Activated CD4-positive, alpha-beta T cell treated with anti-CD3 and anti-CD28 coated beads, Interleukin-2, amount 10 ng/mL, durations not matched to agents 24 days and 14 days (primary cell): ENCODE measurements at regions not wholly inside any gene's neighbourhood (a gene's known extent, or its start where the extent isn't known, plus 50 kb on each side); places are given as distances from the start of the nearest gene placed in this dataset.
"Not testable (repeated sequence)": the region's sequence is repeated elsewhere in the genome, so short reads cannot be mapped to it uniquely, and the experiment has no call there.

Experiments
- DNase-seq: peaks from one replicate; pipeline ENCODE4 v3.0.0; 2022
- H3K27ac Mint-ChIP-seq: one replicate; pipeline ENCODE4 v1.8.0; 2022; ENCODE audit warnings: mild to moderate bottlenecking, mixed read lengths
- H3K27me3 Mint-ChIP-seq: one replicate; pipeline ENCODE4 v1.8.0; 2022; ENCODE audit warnings: mixed read lengths
- H3K36me3 Mint-ChIP-seq: one replicate; pipeline ENCODE4 v1.8.0; 2022; ENCODE audit warnings: low read depth, mild to moderate bottlenecking, mixed read lengths
- H3K4me1 Mint-ChIP-seq: one replicate; pipeline ENCODE4 v1.8.0; 2021; ENCODE audit warnings: mixed read lengths
- H3K4me3 Mint-ChIP-seq: one replicate; pipeline ENCODE4 v1.8.0; 2022; ENCODE audit warnings: mild to moderate bottlenecking, moderate library complexity, mixed read lengths
- H3K9me3 Mint-ChIP-seq: one replicate; pipeline ENCODE4 v1.8.0; 2021; ENCODE audit warnings: mixed read lengths
- intact Hi-C: fragments of 100-400 bp; cut with micrococcal nuclease; formaldehyde crosslinking; loops from one replicate; pipeline ENCODE4 v1.15.1; 2023

DNA sequence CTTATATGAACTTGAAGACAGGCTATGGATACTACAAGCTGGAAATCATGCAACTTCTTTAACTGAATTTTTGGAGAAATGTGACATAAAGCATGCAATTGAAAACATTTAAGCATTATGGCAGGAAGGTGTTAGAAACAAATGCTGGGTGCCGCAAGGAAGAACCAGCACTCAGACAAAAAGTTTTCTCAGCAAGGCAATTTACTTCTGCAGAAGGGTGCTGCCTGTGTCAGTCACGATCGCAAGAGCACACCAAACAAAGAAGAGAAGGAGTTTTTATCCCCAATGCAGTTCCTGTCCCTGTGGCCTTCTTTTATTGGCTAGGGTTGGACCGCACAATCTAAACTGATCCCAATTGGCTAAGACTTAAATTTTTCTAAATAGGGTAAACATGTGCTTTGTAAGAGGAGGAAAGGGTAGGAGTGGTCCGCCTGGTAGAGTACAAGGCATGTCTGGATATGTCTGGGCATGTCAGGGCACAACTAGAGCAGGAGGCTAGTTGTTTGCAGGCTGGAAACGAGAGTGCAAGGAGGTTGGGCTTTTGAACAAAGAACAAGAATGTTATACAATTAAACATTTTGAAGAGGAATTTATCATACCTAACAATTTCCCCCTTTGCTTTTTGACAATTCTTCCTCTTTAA lies 109.6 kb upstream of the FAM3C start:
- H3K27me3 Mint-ChIP-seq: peaks cover 2% of the 10 kb centered on the region
- peaks cover 9% of the 10 kb centered on the region for H3K4me1 Mint-ChIP-seq
- H3K4me3 Mint-ChIP-seq: no peak overlapping the region
- intact Hi-C loops: no loop called here
- peaks cover 56% of the 10 kb centered on the region for H3K9me3 Mint-ChIP-seq
- no peak overlapping the region for H3K27ac Mint-ChIP-seq
- H3K36me3 Mint-ChIP-seq: peaks cover 41% of the 10 kb centered on the region
- DNase-seq: no peak

DNA sequence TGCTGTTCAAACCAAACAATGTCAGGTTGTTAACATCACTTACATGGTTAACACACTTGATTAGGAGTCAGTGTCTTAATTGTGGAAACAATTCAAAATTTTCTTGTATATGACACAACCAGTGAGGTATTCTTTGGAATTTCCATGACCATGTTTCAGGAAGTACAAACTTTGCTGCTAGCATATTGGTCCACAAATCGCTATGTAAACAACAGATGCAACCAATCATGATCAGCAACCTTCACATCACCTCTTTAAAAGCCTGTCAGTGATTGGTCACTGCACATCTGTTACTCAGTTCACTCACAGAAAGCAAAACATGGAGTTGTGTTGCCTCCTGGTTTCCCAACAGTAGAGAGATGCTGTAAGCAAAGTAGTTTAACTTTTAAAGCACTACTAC lies 108.9 kb upstream of the FAM3C start:
- H3K36me3 Mint-ChIP-seq: peaks cover 37% of the 10 kb centered on the region
- peaks cover 51% of the 10 kb centered on the region for H3K9me3 Mint-ChIP-seq

DNA sequence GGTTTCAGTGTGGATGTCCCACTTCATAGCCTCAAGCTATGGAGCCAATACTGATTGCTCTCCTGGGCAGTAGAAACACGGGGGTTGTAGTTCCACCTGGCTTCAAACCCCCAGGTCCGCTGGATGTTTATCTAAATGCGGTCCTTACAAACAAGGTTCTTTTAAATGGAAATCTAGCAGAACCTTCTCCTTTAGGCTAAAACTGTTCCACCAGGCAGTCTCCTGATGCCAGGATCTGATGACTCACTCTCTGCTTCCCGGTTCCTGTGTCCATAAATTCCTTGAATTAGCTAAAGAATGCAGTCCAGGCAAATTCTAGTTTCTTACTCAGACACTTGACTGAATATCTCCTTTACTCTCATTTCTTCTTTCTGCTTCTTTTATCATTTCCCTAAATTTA lies 108.4 kb upstream of the FAM3C start:
- H3K27me3 Mint-ChIP-seq: peaks cover 2% of the 10 kb centered on the region
- intact Hi-C loops: no loop called here
- peaks cover 48% of the 10 kb centered on the region for H3K9me3 Mint-ChIP-seq
- H3K36me3 Mint-ChIP-seq: peaks cover 36% of the 10 kb centered on the region
- no peak for DNase-seq
- H3K4me1 Mint-ChIP-seq: peaks cover 17% of the 10 kb centered on the region
- H3K27ac Mint-ChIP-seq: peak overlapping the region; percentile 85
- H3K4me3 Mint-ChIP-seq: no peak overlapping the region

More for the DNA sequence above, 108.9 kb upstream of the FAM3C start:
- intact Hi-C loops: no loop called here
- peaks cover 12% of the 10 kb centered on the region for H3K4me1 Mint-ChIP-seq
- no peak overlapping the region for H3K4me3 Mint-ChIP-seq
- H3K27me3 Mint-ChIP-seq: peaks cover 2% of the 10 kb centered on the region
- H3K27ac Mint-ChIP-seq: peak overlapping the region; percentile 85
- DNase-seq: no peak

DNA sequence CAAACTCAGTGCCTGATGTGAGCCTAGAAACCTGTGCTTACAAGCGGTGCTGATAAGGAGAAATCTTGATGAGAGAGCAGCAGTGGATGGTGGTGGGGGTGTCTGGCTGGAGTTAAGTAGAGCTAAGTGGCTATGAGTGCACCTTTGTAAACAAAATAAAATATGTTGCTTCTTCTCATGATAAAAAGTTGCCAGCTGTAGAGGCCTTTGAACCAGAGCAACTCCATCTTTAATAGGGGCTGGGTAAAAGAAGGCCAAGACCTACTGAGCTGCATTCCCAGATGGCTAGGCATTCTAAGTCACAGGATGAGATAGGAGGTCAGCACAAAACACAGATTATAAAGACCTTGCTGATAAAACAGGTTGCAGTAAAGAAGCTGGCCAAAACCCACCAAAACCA lies 107.6 kb upstream of the FAM3C start:
- H3K9me3 Mint-ChIP-seq: peaks cover 43% of the 10 kb centered on the region

DNA sequence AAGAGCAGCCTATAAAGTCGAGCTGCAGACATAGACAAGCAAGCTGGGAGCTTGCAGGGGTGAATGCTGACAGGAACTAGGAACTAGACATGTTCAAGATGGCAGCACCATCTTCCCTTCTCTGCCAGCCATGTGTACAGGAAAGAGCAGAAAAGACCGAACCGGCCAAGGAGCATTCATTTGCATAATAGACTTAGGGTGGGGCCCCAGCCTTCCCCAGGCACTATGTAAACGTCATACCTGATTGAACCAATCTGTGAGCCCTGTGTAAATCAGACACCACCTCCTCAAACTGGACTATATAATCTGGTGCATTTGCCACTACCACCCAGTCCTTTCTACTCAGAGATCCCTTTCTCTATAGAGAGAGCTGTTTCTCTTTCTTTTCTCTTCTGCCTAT lies 106.9 kb upstream of the FAM3C start:
- H3K36me3 Mint-ChIP-seq: peaks cover 30% of the 10 kb centered on the region
- peaks cover 37% of the 10 kb centered on the region for H3K9me3 Mint-ChIP-seq
- peaks cover 19% of the 10 kb centered on the region for H3K4me1 Mint-ChIP-seq
- intact Hi-C loops: no loop called here
- H3K4me3 Mint-ChIP-seq: no peak overlapping the region
- no peak for DNase-seq
- no peak overlapping the region for H3K27ac Mint-ChIP-seq
- H3K27me3 Mint-ChIP-seq: no peaks in the 10 kb centered on the region

More for the DNA sequence above, 107.6 kb upstream of the FAM3C start:
- Mint-ChIP-seq H3K36me3 (peaks cover 31% of the 10 kb centered on the region), H3K4me3 (no peak overlapping the region), H3K4me1 (peaks cover 19% of the 10 kb centered on the region), H3K27me3 (peaks cover under 1% of the 10 kb centered on the region), H3K27ac (peak overlapping the region; percentile 0)
- intact Hi-C loops: no loop called here
- no peak for DNase-seq

DNA sequence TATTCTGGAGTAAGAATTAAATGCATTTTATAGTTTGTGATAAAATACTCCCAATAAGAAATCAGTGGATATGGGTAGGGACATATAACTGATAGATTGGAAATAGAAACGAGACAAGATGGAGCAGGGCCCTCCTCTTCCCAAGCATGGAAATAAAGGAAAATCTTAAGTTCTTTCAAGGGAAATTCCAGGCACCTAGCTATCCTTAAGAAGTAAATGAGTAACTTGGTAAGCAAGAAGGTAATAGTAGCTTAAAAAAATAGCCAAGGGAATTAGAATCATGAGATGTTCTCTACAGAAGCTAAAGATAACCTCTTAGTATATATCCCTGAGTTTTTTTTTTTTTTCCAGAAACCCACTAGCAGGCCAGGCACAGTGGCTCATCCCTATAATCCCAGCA lies 105.5 kb upstream of the FAM3C start:
- H3K36me3 Mint-ChIP-seq: peaks cover 27% of the 10 kb centered on the region
- intact Hi-C loops: loop anchor here (2.0 kb wide), 1 partner anchor 13 kb away; no protein-coding TSS in a partner anchor
- H3K4me3 Mint-ChIP-seq: no peak overlapping the region
- H3K27ac Mint-ChIP-seq: peak overlapping the region; percentile 94
- H3K4me1 Mint-ChIP-seq: peaks cover 19% of the 10 kb centered on the region
- no peak for DNase-seq
- H3K9me3 Mint-ChIP-seq: peaks cover 37% of the 10 kb centered on the region
- no peaks in the 10 kb centered on the region for H3K27me3 Mint-ChIP-seq

DNA sequence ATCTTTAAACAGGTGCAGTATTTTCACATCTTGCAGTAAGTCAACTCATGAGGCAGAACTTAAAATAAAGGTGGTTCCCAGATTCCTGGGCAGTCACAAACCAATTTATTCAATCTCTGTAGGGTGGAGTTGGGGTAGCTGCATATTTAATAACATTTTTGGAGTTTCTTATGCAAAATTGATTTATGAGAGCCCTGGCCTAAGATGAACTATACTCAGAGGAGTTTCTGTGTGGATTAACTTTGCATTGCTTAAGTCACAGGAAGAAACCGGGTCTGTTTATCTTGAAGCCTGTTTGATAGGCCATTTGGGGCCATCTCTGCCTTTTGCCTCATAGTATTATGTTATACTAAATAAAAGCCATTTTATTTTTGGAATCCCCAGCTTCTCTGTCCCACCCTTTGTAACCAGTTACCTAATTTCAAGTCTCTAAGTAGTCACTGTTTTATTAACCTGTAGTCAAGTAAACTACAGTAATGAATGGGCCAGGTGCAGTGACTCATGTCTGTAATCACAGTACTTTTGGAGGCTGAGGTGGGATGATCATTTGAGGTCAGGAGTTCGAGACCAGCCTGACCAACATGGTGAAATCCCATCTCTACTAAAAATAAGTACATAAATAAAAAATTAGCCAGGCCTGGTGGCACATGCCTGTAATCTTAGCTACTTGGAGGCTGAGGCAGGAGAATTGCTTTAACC lies 104.4 kb upstream of the FAM3C start:
- peak overlapping the region; percentile 94 for H3K27ac Mint-ChIP-seq
- peaks cover 20% of the 10 kb centered on the region for H3K36me3 Mint-ChIP-seq
- no peaks in the 10 kb centered on the region for H3K27me3 Mint-ChIP-seq
- peaks cover 32% of the 10 kb centered on the region for H3K9me3 Mint-ChIP-seq
- H3K4me3 Mint-ChIP-seq: no peak overlapping the region
- DNase-seq: no peak
- peaks cover 26% of the 10 kb centered on the region for H3K4me1 Mint-ChIP-seq
- intact Hi-C loops: loop anchor here (1.0 to 2.0 kb wide), 2 partner anchors 14 to 222 kb away; no protein-coding TSS in a partner anchor

DNA sequence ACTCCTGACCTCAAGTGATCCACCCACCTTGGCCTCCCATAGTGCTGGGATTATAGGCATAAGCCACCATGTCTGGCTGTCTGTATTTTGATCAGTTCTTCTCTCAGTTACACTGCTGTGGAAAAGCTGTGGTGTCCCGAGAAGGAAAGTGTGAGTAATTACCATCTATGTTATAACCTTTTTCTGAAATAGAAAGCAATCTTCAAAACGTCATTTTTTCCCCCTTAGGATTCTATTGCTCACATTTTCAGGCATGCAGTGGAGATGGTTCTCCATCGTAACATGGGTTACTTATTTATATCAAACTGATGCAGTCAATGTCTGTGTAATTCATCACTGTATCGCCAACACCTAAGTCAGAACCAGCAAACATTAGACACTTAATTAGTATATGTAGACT lies 103.5 kb upstream of the FAM3C start:
- Mint-ChIP-seq H3K27me3 (no peaks in the 10 kb centered on the region), H3K9me3 (peaks cover 29% of the 10 kb centered on the region), H3K4me1 (peaks cover 29% of the 10 kb centered on the region), H3K27ac (peak overlapping the region; percentile 94), H3K4me3 (peak overlapping the region; percentile 48), H3K36me3 (peaks cover 14% of the 10 kb centered on the region)
- DNase-seq: peak; percentile 73
- intact Hi-C loops: loop anchor here (1.0 to 2.0 kb wide), 8 partner anchors 15 to 221 kb away; partner anchors contain the start of gene FAM3C

DNA sequence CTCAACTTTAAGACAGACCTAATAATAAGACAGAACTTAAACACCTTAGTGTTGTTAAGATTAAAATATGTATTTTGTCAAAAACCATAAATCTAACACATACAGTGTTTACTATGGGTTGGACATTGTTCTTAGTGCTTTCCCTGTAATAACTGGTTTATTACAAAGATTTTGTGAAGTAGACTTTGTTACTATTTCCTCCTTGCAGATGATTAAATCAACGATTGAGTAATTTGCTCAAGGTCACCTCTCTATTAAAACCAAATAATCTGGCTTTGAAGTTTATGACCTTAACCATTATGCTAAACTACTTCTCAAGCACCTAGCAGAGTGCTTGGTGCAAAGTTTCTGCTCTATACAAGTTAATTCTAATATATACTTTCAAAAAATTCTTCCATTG lies 102.7 kb upstream of the FAM3C start:
- peak overlapping the region; percentile 29 for H3K27ac Mint-ChIP-seq
- H3K36me3 Mint-ChIP-seq: peaks cover 10% of the 10 kb centered on the region
- peaks cover 29% of the 10 kb centered on the region for H3K4me1 Mint-ChIP-seq
- H3K4me3 Mint-ChIP-seq: no peak overlapping the region
- H3K27me3 Mint-ChIP-seq: no peaks in the 10 kb centered on the region
- H3K9me3 Mint-ChIP-seq: peaks cover 26% of the 10 kb centered on the region
- intact Hi-C loops: loop anchor here (1.0 to 2.0 kb wide), 6 partner anchors 31 to 130 kb away; partner anchors contain the start of gene FAM3C
- DNase-seq: no peak

DNA sequence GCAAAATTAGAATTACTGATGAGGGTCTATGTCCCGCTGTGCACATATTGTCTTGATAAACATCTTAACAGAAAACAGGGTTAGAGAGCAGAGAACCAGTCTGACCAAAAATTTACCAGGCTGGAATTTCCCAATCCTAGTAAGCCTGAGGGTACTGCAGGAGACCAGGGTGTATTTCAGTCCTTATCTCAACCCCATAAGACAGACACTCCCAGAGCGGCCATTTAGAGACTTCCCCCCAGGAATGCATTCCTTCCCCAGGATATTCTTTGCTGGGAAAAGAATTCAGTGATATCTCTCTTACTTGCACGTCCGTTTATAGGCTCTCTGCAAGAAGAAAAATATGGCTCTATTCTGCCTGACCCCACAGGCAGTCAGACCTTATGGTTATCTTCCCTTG lies 101.4 kb upstream of the FAM3C start:
- peaks cover 17% of the 10 kb centered on the region for H3K9me3 Mint-ChIP-seq
- DNase-seq, H3K27me3 Mint-ChIP-seq, H3K27ac Mint-ChIP-seq, H3K36me3 Mint-ChIP-seq, H3K4me3 Mint-ChIP-seq, intact Hi-C loops: not testable (repeated sequence)
- H3K4me1 Mint-ChIP-seq: peaks cover 28% of the 10 kb centered on the region

DNA sequence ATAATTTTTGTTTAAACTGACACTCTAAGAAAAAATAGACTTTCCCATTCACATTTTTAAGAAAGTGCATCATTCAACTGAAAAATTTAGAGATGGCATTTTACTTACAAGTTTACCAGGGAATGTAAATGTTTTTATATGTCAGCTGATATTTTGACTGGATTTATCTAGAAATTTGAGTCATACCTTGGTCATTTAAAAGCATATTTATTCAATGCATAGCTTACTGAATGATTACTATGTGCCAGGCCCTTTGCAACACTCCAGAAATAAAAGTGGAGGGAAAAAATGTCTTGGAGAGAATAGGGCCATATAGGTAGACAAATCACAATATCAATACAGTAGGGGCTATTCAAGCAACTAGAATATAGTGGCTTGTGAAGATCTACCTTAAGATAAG lies 98.4 kb upstream of the FAM3C start:
- H3K36me3 Mint-ChIP-seq: peaks cover 1% of the 10 kb centered on the region
- H3K4me3 Mint-ChIP-seq: no peak overlapping the region
- peaks cover 11% of the 10 kb centered on the region for H3K9me3 Mint-ChIP-seq
- H3K27me3 Mint-ChIP-seq: no peaks in the 10 kb centered on the region
- intact Hi-C loops: no loop called here
- no peak overlapping the region for H3K27ac Mint-ChIP-seq
- H3K4me1 Mint-ChIP-seq: peaks cover 14% of the 10 kb centered on the region
- DNase-seq: no peak

DNA sequence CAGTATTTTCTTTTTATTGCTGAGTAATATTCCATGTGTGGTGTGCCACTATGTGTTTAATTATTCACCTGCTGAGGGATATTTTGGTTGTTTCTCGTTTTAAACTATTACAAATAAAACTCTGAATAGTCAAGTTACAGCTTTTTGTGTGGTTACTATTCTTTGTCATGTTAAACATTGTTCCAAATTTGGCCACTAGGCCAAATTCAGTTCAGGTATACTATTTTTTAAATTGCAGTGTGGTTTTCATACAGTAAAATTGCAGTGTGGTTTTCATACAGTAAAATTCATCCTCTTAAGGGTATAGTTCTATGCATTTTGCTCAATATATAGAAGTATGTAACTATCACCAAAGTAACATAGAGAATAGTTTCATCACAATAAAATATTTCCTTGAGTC lies 97.4 kb upstream of the FAM3C start:
- no peak overlapping the region for H3K4me3 Mint-ChIP-seq
- H3K27ac Mint-ChIP-seq: no peak overlapping the region
- H3K36me3 Mint-ChIP-seq: peaks cover 1% of the 10 kb centered on the region
- peaks cover 12% of the 10 kb centered on the region for H3K4me1 Mint-ChIP-seq
- DNase-seq: no peak
- intact Hi-C loops: no loop called here
- H3K9me3 Mint-ChIP-seq: peaks cover 11% of the 10 kb centered on the region
- H3K27me3 Mint-ChIP-seq: no peaks in the 10 kb centered on the region

DNA sequence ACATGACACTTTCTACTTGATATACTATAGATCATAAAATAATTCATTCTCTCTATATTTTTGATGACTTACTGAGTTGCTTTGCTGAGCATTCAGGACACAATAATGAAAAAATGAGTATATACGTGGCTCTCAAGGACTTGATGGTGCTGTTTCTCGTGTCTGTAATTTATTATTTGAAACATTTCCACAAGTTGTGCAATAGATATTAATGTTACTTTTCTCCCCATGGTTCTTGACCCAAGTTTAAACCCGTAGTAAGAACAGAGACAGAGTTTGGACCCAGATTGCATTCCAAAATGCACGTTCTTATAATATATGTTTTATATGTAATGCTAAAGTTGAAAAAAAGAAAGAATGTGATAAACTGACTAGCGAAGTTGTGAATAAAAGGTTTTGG lies 94.2 kb upstream of the FAM3C start:
- DNase-seq: no peak
- no peaks in the 10 kb centered on the region for H3K9me3 Mint-ChIP-seq
- H3K27me3 Mint-ChIP-seq: no peaks in the 10 kb centered on the region
- no peak overlapping the region for H3K27ac Mint-ChIP-seq
- no peaks in the 10 kb centered on the region for H3K36me3 Mint-ChIP-seq
- H3K4me3 Mint-ChIP-seq: no peak overlapping the region
- peaks cover 5% of the 10 kb centered on the region for H3K4me1 Mint-ChIP-seq
- intact Hi-C loops: no loop called here

DNA sequence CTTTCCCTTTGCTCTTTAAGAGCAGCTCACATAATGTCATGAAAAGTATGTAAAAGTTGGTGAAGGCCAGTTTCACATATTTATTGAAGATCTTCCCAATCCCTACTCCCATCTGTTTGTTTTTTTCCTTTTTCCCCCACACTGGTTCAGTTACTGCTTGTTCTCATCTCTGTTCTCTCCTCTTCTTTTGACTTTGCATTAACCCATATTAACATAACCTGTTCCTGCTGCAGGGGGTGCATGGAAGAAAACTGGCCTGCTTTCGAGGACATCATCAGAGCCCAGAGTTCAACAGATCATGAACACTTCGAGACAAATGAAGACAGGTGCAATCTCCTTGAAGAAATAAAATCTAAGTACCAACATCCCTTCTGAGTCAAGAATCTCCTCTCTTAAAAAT lies 93.3 kb upstream of the FAM3C start:
- Mint-ChIP-seq H3K4me1 (peaks cover 2% of the 10 kb centered on the region), H3K36me3 (no peaks in the 10 kb centered on the region), H3K4me3 (no peak overlapping the region), H3K27me3 (no peaks in the 10 kb centered on the region), H3K9me3 (no peaks in the 10 kb centered on the region), H3K27ac (no peak overlapping the region)
- intact Hi-C loops: no loop called here
- no peak for DNase-seq
